Urothelium cell line (cell line): ENCODE measurements at regions not wholly inside any gene's neighbourhood (a gene's known extent, or its start where the extent isn't known, plus 50 kb on each side); places are given as distances from the start of the nearest gene placed in this dataset.
"Not testable (repeated sequence)": the region's sequence is repeated elsewhere in the genome, so short reads cannot be mapped to it uniquely, and the experiment has no call there.

ENCODE experiments used
- DNase-seq: peaks from one replicate; pipeline ENCODE4 v3.0.0; 2011; ENCODE audit warnings: low spot score, mixed read lengths
- FAIRE-seq: peaks from 2 replicates; lab custom pipeline; 2011; peaks lifted over from hg19 to GRCh38; lab: Jason Lieb, UNC

GRCh38 chr12:126898562-126898961 is 1368.4 kb upstream of the TMEM132C start:
- DNase-seq, result no peak

GRCh38 chr12:126899926-126900792 is 1366.8 kb upstream of the TMEM132C start:
- DNase-seq (no peak), FAIRE-seq (peak; percentile 48)

More at GRCh38 chr12:126898562-126898961, 1368.4 kb upstream of the TMEM132C start:
- no peak for FAIRE-seq

- no peak for FAIRE-seq
- DNase-seq, result no peak
Measured at GRCh38 chr12:126903027-126903876, 1363.7 kb upstream of the TMEM132C start.

- FAIRE-seq, result peak; percentile 83
Measured at GRCh38 chr12:126905752-126906151, 1361.2 kb upstream of the TMEM132C start.

GRCh38 chr12:126907900-126908764 is 1358.8 kb upstream of the TMEM132C start:
- FAIRE-seq (no peak), DNase-seq (no peak)

More at GRCh38 chr12:126905752-126906151, 1361.2 kb upstream of the TMEM132C start:
- DNase-seq, result no peak

- FAIRE-seq (no peak), DNase-seq (no peak)
Measured at GRCh38 chr12:126908765-126909142, 1358.2 kb upstream of the TMEM132C start.

GRCh38 chr12:126910570-126910969 is 1356.4 kb upstream of the TMEM132C start:
- no peak for FAIRE-seq
- DNase-seq, result no peak

- DNase-seq, result no peak
- no peak for FAIRE-seq
Measured at GRCh38 chr12:126912111-126912510, 1354.9 kb upstream of the TMEM132C start.

- DNase-seq (no peak), FAIRE-seq (no peak)
Measured at GRCh38 chr12:126914170-126914793, 1352.7 kb upstream of the TMEM132C start.

- FAIRE-seq, result no peak
Measured at GRCh38 chr12:126915309-126915708, 1351.7 kb upstream of the TMEM132C start.

GRCh38 chr12:126926023-126926594 is 1340.9 kb upstream of the TMEM132C start:
- no peak for DNase-seq

More at GRCh38 chr12:126915309-126915708, 1351.7 kb upstream of the TMEM132C start:
- DNase-seq, result no peak

GRCh38 chr12:126930234-126930633 is 1336.7 kb upstream of the TMEM132C start:
- FAIRE-seq (no peak), DNase-seq (no peak)

More at GRCh38 chr12:126926023-126926594, 1340.9 kb upstream of the TMEM132C start:
- no peak for FAIRE-seq

GRCh38 chr12:126932156-126932555 is 1334.8 kb upstream of the TMEM132C start:
- DNase-seq, result no peak
- no peak for FAIRE-seq

GRCh38 chr12:126935435-126935834 is 1331.5 kb upstream of the TMEM132C start:
- no peak for DNase-seq

GRCh38 chr12:126936181-126936851 is 1330.7 kb upstream of the TMEM132C start:
- peak; percentile 27 for FAIRE-seq
- peak; percentile 67 for DNase-seq

More at GRCh38 chr12:126935435-126935834, 1331.5 kb upstream of the TMEM132C start:
- no peak for FAIRE-seq

- no peak for DNase-seq
- FAIRE-seq, result no peak
Measured at GRCh38 chr12:126937431-126937830, 1329.5 kb upstream of the TMEM132C start.

- peak; percentile 46 for DNase-seq
- FAIRE-seq, result no peak
Measured at GRCh38 chr12:126944684-126945083, 1322.3 kb upstream of the TMEM132C start.

- not testable (repeated sequence) for FAIRE-seq, DNase-seq
Measured at GRCh38 chr12:126946958-126947357, 1320.0 kb upstream of the TMEM132C start.

GRCh38 chr12:126949558-126949957 is 1317.4 kb upstream of the TMEM132C start:
- DNase-seq, result no peak
- no peak for FAIRE-seq
